ENCODE measurements at regions not wholly inside any gene's neighbourhood (a gene's known extent, or its start where the extent isn't known, plus 50 kb on each side); places are given as distances from the start of the nearest gene placed in this dataset.

GRCh38 chrX:103148075-103148474 lies 55.1 kb upstream of the NXF3 start:
- DNase-seq, result no peak
- Histone ChIP-seq H3K36me3 (no peaks in the 10 kb centered on the region), H3K27me3 (ENCODE audit: insufficient read depth, low read depth, severe bottlenecking) (peaks cover 45% of the 10 kb centered on the region), H3K27ac (no peak overlapping the region), H3K4me3 (ENCODE audit: low read depth, low read length) (no peak overlapping the region), H3K9me3 (ENCODE audit: severe bottlenecking) (no peaks in the 10 kb centered on the region)
- no peak for TF ChIP-seq CTCF (IDR thresholded peaks at IDR 0.05; ENCODE audit: low read depth, low read length)
